Activated naive CD8-positive, alpha-beta T cell treated with anti-CD3 and anti-CD28 coated beads, Interleukin-2, amount 10 ng/mL, durations not matched to agents 7 days and 5 days (primary cell): ENCODE measurements at regions not wholly inside any gene's neighbourhood (a gene's known extent, or its start where the extent isn't known, plus 50 kb on each side); places are given as distances from the start of the nearest gene placed in this dataset.
"Not testable (repeated sequence)": the region's sequence is repeated elsewhere in the genome, so short reads cannot be mapped to it uniquely, and the experiment has no call there.

ENCODE experiments used
- ATAC-seq: fragments of 150-1000 bp; cut with Tn5 transposase; one replicate; pipeline ENCODE4 v1.10.0; 2021; ENCODE audit warnings: low read depth, moderate library complexity
- POLR2A ChIA-PET: fragments of 350-600 bp; sonication (Branson Sonifier 250); formaldehyde crosslinking; loops from one replicate; lab custom pipeline; 2021; ENCODE audit warnings: antibody characterized with exemption; lab: Charles Lee
- DNase-seq: peaks from one replicate; pipeline ENCODE4 v3.0.0; 2021
- H3K27ac Mint-ChIP-seq: one replicate; pipeline ENCODE4 v1.8.0; 2022; ENCODE audit warnings: mild to moderate bottlenecking, mixed read lengths
- H3K27me3 Mint-ChIP-seq: one replicate; pipeline ENCODE4 v1.8.0; 2022; ENCODE audit warnings: mild to moderate bottlenecking, moderate library complexity, mixed read lengths
- H3K36me3 Mint-ChIP-seq: one replicate; pipeline ENCODE4 v1.8.0; 2021; ENCODE audit warnings: mild to moderate bottlenecking, mixed read lengths
- H3K4me1 Mint-ChIP-seq: one replicate; pipeline ENCODE4 v1.8.0; 2021; ENCODE audit warnings: mixed read lengths
- H3K4me3 Mint-ChIP-seq: one replicate; pipeline ENCODE4 v1.8.0; 2022; ENCODE audit warnings: mild to moderate bottlenecking, moderate library complexity, mixed read lengths
- H3K9me3 Mint-ChIP-seq: one replicate; pipeline ENCODE4 v1.8.0; 2021; ENCODE audit warnings: mixed read lengths

- H3K27ac Mint-ChIP-seq, POLR2A ChIA-PET, ATAC-seq, H3K4me1 Mint-ChIP-seq, H3K36me3 Mint-ChIP-seq, H3K4me3 Mint-ChIP-seq, DNase-seq, H3K27me3 Mint-ChIP-seq: not testable (repeated sequence)
- peaks cover 19% of the 10 kb centered on the region for H3K9me3 Mint-ChIP-seq
These were observed 156.4 kb upstream of the FOXD4L5 start for GRCh38 chr9:65441324-65441920.

GRCh38 chr9:65437724-65438123 lies 152.7 kb upstream of the FOXD4L5 start:
- H3K4me1 Mint-ChIP-seq = no peaks in the 10 kb centered on the region
- ATAC-seq (no peak), DNase-seq (no peak)
- no peak overlapping the region for H3K4me3 Mint-ChIP-seq
- POLR2A ChIA-PET = no interaction called here
- H3K27me3 Mint-ChIP-seq = no peaks in the 10 kb centered on the region
- peaks cover 5% of the 10 kb centered on the region for H3K36me3 Mint-ChIP-seq
- peaks cover 23% of the 10 kb centered on the region for H3K9me3 Mint-ChIP-seq
- no peak overlapping the region for H3K27ac Mint-ChIP-seq

GRCh38 chr9:65435464-65435863 lies 150.5 kb upstream of the FOXD4L5 start:
- ATAC-seq = no peak

GRCh38 chr9:65432722-65433323 lies 147.8 kb upstream of the FOXD4L5 start:
- no peak for DNase-seq
- Mint-ChIP-seq H3K36me3 (peaks cover 7% of the 10 kb centered on the region), H3K4me3 (no peak overlapping the region), H3K9me3 (peaks cover 26% of the 10 kb centered on the region), H3K4me1 (no peaks in the 10 kb centered on the region), H3K27me3 (no peaks in the 10 kb centered on the region), H3K27ac (no peak overlapping the region)
- POLR2A ChIA-PET = no interaction called here
- ATAC-seq = no peak

More at GRCh38 chr9:65435464-65435863, 150.5 kb upstream of the FOXD4L5 start:
- Mint-ChIP-seq H3K4me1 (no peaks in the 10 kb centered on the region), H3K27me3 (no peaks in the 10 kb centered on the region), H3K4me3 (no peak overlapping the region), H3K36me3 (peaks cover 7% of the 10 kb centered on the region), H3K9me3 (peaks cover 28% of the 10 kb centered on the region), H3K27ac (no peak overlapping the region)
- POLR2A ChIA-PET = no interaction called here
- no peak for DNase-seq

- no peaks in the 10 kb centered on the region for H3K4me1 Mint-ChIP-seq
- peaks cover 4% of the 10 kb centered on the region for H3K36me3 Mint-ChIP-seq
- no peak for DNase-seq
- H3K9me3 Mint-ChIP-seq = peaks cover 22% of the 10 kb centered on the region
- no peaks in the 10 kb centered on the region for H3K27me3 Mint-ChIP-seq
- H3K27ac Mint-ChIP-seq = no peak overlapping the region
- ATAC-seq = no peak
- H3K4me3 Mint-ChIP-seq = no peak overlapping the region
- POLR2A ChIA-PET = no interaction called here
These were observed 147.0 kb upstream of the FOXD4L5 start for GRCh38 chr9:65432051-65432450.

- Mint-ChIP-seq H3K9me3 (peaks cover 22% of the 10 kb centered on the region), H3K27ac (no peak overlapping the region), H3K27me3 (no peaks in the 10 kb centered on the region), H3K36me3 (peaks cover 9% of the 10 kb centered on the region), H3K4me1 (no peaks in the 10 kb centered on the region), H3K4me3 (no peak overlapping the region)
- DNase-seq = no peak
- ATAC-seq = no peak
- POLR2A ChIA-PET = no interaction called here
These were observed 145.2 kb upstream of the FOXD4L5 start for GRCh38 chr9:65430221-65430620.

GRCh38 chr9:65427361-65427760 lies 142.4 kb upstream of the FOXD4L5 start:
- H3K9me3 Mint-ChIP-seq = peaks cover 18% of the 10 kb centered on the region
- H3K27me3 Mint-ChIP-seq, DNase-seq, ATAC-seq, H3K4me3 Mint-ChIP-seq, H3K4me1 Mint-ChIP-seq, POLR2A ChIA-PET, H3K27ac Mint-ChIP-seq, H3K36me3 Mint-ChIP-seq: not testable (repeated sequence)

- H3K27me3 Mint-ChIP-seq, H3K4me3 Mint-ChIP-seq, H3K4me1 Mint-ChIP-seq, DNase-seq, POLR2A ChIA-PET, H3K27ac Mint-ChIP-seq, ATAC-seq, H3K36me3 Mint-ChIP-seq: not testable (repeated sequence)
- H3K9me3 Mint-ChIP-seq = peaks cover 15% of the 10 kb centered on the region
These were observed 141.8 kb upstream of the FOXD4L5 start for GRCh38 chr9:65426813-65427212.

GRCh38 chr9:65426231-65426630 lies 141.2 kb upstream of the FOXD4L5 start:
- no peak for ATAC-seq

GRCh38 chr9:65425183-65425582 lies 140.2 kb upstream of the FOXD4L5 start:
- H3K4me1 Mint-ChIP-seq, H3K27ac Mint-ChIP-seq, H3K27me3 Mint-ChIP-seq, ATAC-seq, DNase-seq, H3K4me3 Mint-ChIP-seq, H3K36me3 Mint-ChIP-seq, POLR2A ChIA-PET: not testable (repeated sequence)
- H3K9me3 Mint-ChIP-seq = peaks cover 23% of the 10 kb centered on the region

More at GRCh38 chr9:65426231-65426630, 141.2 kb upstream of the FOXD4L5 start:
- Mint-ChIP-seq H3K4me3 (no peak overlapping the region), H3K36me3 (peaks cover 4% of the 10 kb centered on the region), H3K27ac (no peak overlapping the region), H3K27me3 (no peaks in the 10 kb centered on the region), H3K9me3 (peaks cover 21% of the 10 kb centered on the region), H3K4me1 (no peaks in the 10 kb centered on the region)
- no peak for DNase-seq
- POLR2A ChIA-PET = no interaction called here

- POLR2A ChIA-PET, H3K36me3 Mint-ChIP-seq, H3K4me1 Mint-ChIP-seq, DNase-seq, H3K4me3 Mint-ChIP-seq, H3K27ac Mint-ChIP-seq, ATAC-seq, H3K27me3 Mint-ChIP-seq: not testable (repeated sequence)
- peaks cover 23% of the 10 kb centered on the region for H3K9me3 Mint-ChIP-seq
These were observed 139.5 kb upstream of the FOXD4L5 start for GRCh38 chr9:65424437-65424984.

- H3K27ac Mint-ChIP-seq, ATAC-seq, DNase-seq, POLR2A ChIA-PET, H3K4me1 Mint-ChIP-seq, H3K36me3 Mint-ChIP-seq, H3K27me3 Mint-ChIP-seq, H3K4me3 Mint-ChIP-seq: not testable (repeated sequence)
- peaks cover 25% of the 10 kb centered on the region for H3K9me3 Mint-ChIP-seq
These were observed 138.9 kb upstream of the FOXD4L5 start for GRCh38 chr9:65423691-65424436.

GRCh38 chr9:65422966-65423690 lies 138.1 kb upstream of the FOXD4L5 start:
- POLR2A ChIA-PET, H3K27ac Mint-ChIP-seq, H3K36me3 Mint-ChIP-seq, ATAC-seq, H3K27me3 Mint-ChIP-seq, DNase-seq, H3K4me1 Mint-ChIP-seq, H3K4me3 Mint-ChIP-seq: not testable (repeated sequence)
- peaks cover 25% of the 10 kb centered on the region for H3K9me3 Mint-ChIP-seq
